HL-60/S4 treated with phorbol 12-myristate 13-acetate at 8.2 ng/mL for 4 days and 3 days (cell line): ENCODE measurements at regions not wholly inside any gene's neighbourhood (a gene's known extent, or its start where the extent isn't known, plus 50 kb on each side); places are given as distances from the start of the nearest gene placed in this dataset.
"Not testable (repeated sequence)": the region's sequence is repeated elsewhere in the genome, so short reads cannot be mapped to it uniquely, and the experiment has no call there.

Experiments used
- in situ Hi-C: fragments of 300-500 bp; cut with MboI; formaldehyde crosslinking; loops from 2 replicates; pipeline ENCODE4 v1.15.0; 2022; ENCODE audit warnings: low sequenced_read_pairs

DNA sequence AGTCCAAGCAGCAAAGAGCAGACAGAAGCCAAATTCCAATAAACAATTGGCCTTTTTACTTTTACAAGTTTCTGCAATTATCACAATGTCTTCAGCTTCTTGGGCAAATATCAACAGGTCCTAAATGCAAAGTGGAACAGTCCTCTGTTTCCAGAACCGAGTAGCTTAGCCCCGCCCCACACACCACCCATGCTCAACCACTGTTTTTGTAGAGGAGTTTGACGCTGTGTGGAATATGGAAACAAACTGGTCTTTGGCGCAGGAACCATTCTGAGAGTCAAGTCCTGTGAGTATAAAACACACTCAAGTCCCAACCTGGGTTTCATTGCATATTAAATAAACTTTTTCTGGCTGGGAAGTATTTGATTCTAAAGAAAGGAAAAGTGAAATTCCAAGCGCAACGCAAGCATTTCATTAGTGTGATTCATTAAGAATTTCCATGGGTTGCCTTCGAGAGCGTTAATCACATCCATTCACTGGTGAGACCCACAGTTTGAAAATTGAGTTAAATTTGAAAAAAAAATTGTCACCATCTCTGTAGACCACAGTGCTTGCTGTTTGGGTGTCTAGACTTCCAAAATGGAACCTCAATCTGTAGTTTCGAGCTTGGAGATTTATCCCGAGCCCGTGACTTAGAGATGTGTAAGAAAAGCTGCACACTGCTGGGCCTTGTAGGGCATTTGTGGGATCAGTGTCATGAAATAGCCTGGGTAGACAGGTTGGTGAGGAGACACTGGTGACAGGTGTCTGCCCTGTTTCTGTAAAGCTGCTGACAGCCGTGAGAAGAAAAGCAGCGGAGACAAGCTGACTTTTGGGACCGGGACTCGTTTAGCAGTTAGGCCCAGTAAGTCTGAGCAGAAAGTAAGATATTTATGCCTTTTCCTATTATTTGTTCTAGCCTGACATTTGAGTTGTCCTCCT is 96.1 kb downstream of the DAD1 start:
- in situ Hi-C loops, result no loop called here

- in situ Hi-C loops, result no loop called here
Observed at GRCh38 chr14:22491683-22492621, 97.1 kb downstream of the DAD1 start.

- in situ Hi-C loops, result not testable (repeated sequence)
Observed at GRCh38 chr14:22491053-22491452, 98.0 kb downstream of the DAD1 start.

DNA sequence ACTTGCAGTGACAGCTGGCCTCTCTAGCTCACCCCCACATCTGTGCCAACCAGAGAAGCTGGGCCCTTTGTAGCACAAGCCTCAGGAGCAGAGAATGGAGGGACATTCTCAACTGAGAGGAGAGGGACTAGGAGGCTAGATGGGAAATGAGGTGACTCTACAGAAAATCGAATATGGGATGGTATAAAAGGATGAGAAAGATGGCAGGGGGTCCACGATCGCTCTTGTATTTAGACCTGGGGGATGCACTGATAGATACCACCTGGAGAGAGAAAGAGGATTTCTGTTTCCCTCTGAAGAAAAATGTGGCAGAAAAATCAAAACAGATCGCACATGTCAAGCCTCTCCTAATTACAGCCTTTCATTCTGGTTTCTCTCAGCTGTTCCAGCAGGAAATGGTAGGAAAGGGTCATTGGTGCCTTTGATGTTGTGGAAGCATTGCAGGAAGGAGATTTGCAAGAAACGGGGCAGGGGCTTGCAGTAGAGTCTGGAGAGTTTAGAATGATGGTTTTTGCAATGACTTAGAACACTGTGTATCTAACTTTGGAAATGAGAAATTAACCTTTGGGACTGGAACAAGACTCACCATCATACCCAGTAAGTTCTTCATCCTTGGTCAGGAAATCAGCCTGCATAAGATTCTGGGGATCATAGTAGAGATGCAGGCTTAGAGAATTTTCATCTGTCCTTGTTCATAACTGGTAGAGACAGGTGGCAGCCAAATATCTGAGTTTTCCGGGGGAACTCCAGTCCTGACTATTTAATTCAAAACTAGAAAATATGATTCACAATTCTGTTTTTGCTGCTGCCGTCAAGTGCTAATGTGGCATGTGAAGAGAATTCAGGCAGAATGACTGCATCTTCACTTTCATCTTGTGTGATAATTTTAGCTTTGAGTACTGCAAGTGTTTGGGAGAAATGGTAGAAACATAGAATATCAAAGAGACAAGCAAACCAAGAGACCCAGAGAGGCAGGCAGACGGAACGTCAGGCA is 98.8 kb downstream of the DAD1 start:
- in situ Hi-C loops, result no loop called here

DNA sequence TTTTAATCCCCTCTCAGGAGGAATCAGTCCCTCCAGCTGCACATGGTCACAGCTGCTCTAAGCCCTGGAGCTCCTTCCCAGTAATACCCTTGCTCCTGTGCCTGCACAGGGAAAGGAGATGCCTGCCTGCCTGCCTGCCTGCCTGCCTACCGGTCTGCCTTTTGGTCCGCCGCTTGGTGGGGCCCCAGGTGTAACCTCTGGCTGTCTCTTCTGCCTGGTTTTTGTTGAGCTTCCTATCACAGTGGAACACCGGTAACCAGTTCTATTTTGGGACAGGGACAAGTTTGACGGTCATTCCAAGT is 99.8 kb downstream of the DAD1 start:
- in situ Hi-C loops, result no loop called here

DNA sequence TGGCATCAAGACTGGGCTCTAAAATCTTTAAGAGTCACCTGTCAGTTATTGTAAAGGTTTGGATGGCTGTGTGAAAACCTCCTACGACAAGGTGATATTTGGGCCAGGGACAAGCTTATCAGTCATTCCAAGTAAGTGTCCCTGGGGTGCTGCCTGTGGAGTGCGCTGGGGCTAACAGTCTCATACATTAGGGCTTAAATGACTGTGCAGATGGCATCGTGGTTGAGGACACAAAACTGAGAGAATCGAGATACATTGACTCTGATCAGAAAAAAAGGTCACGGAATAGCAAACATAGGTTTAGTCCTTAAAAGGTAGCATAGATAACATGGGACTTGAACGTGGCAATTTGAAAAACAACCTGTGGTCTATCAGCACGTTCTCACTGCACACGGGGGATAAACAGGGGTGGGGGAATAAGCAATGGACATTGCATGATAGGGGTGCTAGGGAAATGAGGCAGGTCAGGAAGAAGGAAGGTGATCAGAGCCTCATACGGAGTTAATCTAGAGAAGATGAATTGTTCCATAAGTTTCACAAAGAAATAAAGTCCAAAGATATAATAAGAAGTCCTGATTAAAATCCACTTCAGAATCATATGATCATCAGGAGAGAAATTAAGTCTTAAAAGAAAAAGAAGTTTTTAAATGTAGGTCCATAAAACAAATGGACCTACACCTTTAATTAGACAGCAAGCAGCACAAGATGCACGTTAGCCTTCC is 100.3 kb downstream of the DAD1 start:
- in situ Hi-C loops, result no loop called here

DNA sequence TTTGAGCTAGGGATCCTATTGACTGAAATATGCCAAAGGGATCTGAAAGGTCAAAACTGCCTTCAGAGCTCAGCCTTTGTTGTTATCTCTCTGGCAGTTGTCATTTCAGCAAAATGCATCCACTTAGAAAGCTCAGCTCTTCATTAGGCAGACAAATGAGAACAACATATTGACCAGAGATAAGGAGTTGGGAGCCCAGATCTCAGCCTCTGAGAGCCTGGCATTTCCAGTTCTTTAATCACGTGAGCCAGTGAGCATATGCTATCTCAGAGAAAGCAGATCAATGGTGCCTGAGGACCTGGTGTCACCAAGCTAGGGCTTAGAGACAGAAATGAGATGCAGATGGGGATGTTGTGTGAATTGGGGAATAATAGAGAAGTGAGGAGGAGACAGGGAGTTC is 101.1 kb downstream of the DAD1 start:
- in situ Hi-C loops, result no loop called here

DNA sequence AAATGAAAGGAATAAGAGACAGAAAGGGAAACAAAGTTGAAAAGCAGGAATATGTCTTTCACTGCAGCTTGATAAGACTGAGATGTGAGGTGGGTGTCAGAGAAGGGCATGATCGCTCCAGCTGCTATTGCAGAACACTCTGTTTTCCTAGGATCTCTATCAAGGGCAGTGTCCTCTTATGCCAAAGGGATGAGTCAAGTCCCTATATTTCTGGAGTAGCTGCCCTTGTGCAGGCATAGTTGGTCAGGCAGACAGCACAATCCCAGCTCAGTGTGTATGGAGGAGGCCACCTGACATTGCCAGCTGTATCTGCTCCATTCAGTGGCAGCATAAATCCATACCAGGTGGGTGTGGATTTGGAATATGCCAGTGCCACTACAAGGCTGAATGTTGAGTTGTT is 101.6 kb downstream of the DAD1 start:
- in situ Hi-C loops, result no loop called here

- in situ Hi-C loops, result no loop called here
Observed at GRCh38 chr14:22486675-22487074, 102.3 kb downstream of the DAD1 start.

- in situ Hi-C loops, result no loop called here
Observed at GRCh38 chr14:22485649-22486048, 103.4 kb downstream of the DAD1 start.

DNA sequence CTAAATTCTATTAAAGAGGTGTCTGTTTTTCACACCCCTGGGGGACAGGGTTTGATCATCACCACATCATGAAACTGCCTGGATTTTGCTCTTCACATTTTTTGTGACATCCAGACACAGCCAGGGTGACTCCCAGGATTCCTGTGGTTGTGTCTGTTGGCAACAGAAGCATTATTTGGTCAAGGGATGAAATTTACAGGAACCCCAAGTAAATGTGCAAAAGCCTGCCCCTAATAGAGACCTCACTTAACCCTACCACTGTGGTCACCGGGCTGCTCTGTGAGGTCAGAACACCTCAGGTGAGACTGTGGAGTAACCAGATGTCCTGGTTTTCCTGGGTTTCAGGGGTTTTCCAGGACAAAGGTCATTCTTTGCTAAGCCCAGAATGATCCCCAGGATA is 103.8 kb downstream of the DAD1 start:
- in situ Hi-C loops, result no loop called here

DNA sequence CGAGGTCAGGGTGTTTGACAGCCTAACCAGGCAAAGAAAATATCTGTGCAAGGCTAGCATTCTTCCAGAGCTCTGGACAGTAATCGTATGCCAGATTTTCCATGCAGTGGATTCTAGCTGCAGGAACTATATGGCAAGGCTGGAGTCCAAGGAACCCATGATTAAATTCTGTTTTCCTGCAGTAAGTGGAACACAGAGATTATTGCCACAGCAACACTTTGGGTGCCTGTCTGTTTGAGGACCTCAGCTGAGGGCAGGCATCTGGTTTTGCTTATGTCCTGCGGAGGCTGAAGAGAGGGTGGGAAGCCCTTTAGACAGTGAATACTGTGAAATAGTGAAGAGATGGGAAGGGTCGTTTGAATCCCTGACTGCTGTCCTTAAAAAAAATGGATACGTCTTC is 104.4 kb downstream of the DAD1 start:
- in situ Hi-C loops, result no loop called here

GRCh38 chr14:22483863-22484593 is 105.0 kb downstream of the DAD1 start:
- in situ Hi-C loops, result no loop called here

DNA sequence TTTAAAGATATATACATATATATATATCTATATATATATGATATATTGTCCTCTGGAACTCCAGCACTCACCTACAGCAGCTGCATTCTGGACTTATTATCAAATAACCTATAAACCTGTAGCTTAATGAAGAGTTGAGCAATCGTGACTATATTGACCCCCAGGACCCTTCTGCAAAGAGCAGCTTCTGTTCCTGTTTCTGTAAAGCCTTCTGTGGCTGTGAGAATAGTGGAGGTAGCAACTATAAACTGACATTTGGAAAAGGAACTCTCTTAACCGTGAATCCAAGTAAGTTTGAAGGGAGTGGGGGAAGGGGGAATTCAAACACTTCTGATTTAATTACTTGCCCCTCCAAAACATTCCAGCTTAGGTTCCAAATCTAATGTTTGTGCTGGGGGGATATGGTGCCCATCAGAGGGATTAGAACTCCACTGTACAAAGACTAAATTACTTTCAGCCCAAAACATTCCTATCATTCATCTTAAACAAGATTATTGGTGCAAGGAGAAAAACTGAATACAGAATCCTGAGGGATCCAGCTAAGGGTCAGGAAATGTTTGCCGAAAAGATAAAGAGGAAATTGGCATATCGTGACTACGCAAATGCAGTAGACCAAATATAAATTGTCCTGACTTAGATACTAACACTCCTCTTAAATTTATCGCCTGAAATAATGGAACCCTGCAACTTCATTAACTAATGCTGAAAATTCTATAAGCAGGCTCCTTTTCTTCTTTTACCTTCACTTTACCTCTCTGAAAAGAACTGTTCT is 106.1 kb downstream of the DAD1 start:
- in situ Hi-C loops, result no loop called here

GRCh38 chr14:22482085-22482694 is 106.8 kb downstream of the DAD1 start:
- in situ Hi-C loops, result no loop called here

DNA sequence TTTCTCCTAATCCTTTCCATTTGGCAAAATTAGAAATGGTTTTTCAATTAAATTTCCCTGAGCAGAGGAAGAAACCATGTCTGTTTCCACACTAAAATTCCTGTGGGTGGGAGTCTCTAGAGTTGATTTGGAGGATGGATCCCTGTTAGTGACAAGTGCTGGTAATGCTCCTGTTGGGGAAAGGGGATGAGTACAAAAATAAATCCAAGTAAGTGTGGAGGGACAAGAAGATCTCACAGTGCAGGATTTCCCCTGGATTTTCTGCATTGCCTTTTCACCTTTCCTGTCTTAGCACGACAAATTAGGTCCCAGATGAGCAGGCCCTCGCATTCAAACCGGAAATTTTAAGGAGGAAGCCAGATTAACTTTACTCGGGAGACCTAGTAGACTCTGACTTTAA is 107.5 kb downstream of the DAD1 start:
- in situ Hi-C loops, result no loop called here

- in situ Hi-C loops, result loop anchor here (10.0 kb wide), 1 partner anchor 85 kb away; no protein-coding TSS in a partner anchor
Observed at GRCh38 chr14:22479776-22480464, 109.1 kb downstream of the DAD1 start.

DNA sequence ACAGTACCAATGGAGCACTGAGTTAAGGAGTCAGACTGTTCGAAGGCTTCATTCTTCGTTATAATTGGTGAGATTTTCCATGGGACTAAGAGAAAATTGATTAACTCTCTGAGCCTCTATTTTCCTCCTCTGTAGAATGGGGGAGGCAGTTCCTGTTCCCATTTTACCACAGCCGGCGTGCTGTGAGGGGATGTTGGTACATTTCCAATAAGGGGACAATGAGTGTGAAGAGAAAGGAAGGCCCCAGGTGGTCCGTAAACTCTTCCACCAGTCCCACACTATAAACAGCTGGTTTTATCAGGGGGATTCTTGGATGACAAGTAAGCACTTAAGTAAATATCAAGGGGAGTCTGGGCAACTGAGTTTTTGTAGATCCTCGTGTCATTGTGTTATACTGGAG is 109.9 kb downstream of the DAD1 start:
- in situ Hi-C loops, result loop anchor here (10.0 kb wide), 1 partner anchor 84 kb away; no protein-coding TSS in a partner anchor
